OCI-LY1 (cell line): ENCODE measurements at regions not wholly inside any gene's neighbourhood (a gene's known extent, or its start where the extent isn't known, plus 50 kb on each side); places are given as distances from the start of the nearest gene placed in this dataset.

Experiments used
- CTCF ChIP-seq: fragments of 200-600 bp; sonication (generic), shearing (Covaris generic); IDR thresholded peaks from 2 replicates; pipeline ENCODE4 v1.5.1; 2017; ENCODE audit warnings: mild to moderate bottlenecking, antibody characterized with exemption, low read length, moderate library complexity, mixed read lengths
- EZH2 ChIP-seq: fragments of 200-600 bp; sonication (generic), shearing (Covaris generic); IDR thresholded peaks from 2 replicates; pipeline ENCODE4 v1.8.0; 2017; ENCODE audit warnings: borderline replicate concordance, mixed run types, mild to moderate bottlenecking, antibody characterized with exemption, low read length, moderate library complexity, mixed read lengths

DNA sequence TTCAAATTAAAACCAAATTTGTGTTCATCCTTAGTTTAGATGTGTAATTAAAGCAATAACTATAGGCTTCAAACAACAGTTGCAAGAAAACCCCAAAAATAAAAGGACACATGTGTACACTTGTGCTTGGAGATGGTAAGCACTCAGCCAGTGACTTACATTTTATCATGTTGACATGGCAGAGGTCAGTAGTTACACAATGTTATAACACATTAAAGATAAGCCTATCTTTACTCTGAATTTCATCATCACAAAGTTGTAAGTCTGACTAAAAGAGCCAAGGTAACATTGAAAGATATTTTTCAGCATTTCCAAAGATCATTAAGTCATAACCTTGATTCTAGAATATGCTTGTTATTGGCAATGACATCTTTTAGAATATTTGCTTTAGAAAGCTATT, 98.5 kb upstream of the PNPLA4 start:
- TF ChIP-seq EZH2 = no peak
- TF ChIP-seq CTCF = no peak
